ENCODE measurements at regions not wholly inside any gene's neighbourhood (a gene's known extent, or its start where the extent isn't known, plus 50 kb on each side); places are given as distances from the start of the nearest gene placed in this dataset.

- no peak for DNase-seq
Observed at GRCh38 chr3:65231544-65231943, 543.7 kb upstream of the ADAMTS9 start.

- no peak for DNase-seq
Observed at GRCh38 chr3:65230261-65231139, 542.7 kb upstream of the ADAMTS9 start.

- DNase-seq: no peak
Observed at GRCh38 chr3:65226287-65226686, 538.5 kb upstream of the ADAMTS9 start.

GRCh38 chr3:65210026-65210814, 522.4 kb upstream of the ADAMTS9 start:
- DNase-seq: no peak

- no peak for DNase-seq
Observed at GRCh38 chr3:65202395-65202794, 514.6 kb upstream of the ADAMTS9 start.

- DNase-seq: no peak
Observed at GRCh38 chr3:65201926-65202325, 514.1 kb upstream of the ADAMTS9 start.

- no peak for DNase-seq
Observed at GRCh38 chr3:65200310-65200970, 512.6 kb upstream of the ADAMTS9 start.

- no peak for DNase-seq
Observed at GRCh38 chr3:65196663-65197062, 508.9 kb upstream of the ADAMTS9 start.

GRCh38 chr3:65195211-65196006, 507.6 kb upstream of the ADAMTS9 start:
- DNase-seq: no peak

- DNase-seq: no peak
Observed at GRCh38 chr3:65194744-65195143, 506.9 kb upstream of the ADAMTS9 start.

- DNase-seq: no peak
Observed at GRCh38 chr3:65194047-65194714, 506.4 kb upstream of the ADAMTS9 start.

GRCh38 chr3:65193531-65193930, 505.7 kb upstream of the ADAMTS9 start:
- DNase-seq: no peak

- DNase-seq: no peak
Observed at GRCh38 chr3:65190111-65190510, 502.3 kb upstream of the ADAMTS9 start.

- no peak for DNase-seq
Observed at GRCh38 chr3:65186268-65186667, 498.5 kb upstream of the ADAMTS9 start.

GRCh38 chr3:65182682-65183081, 494.9 kb upstream of the ADAMTS9 start:
- DNase-seq: no peak

GRCh38 chr3:65182085-65182484, 494.3 kb upstream of the ADAMTS9 start:
- no peak for DNase-seq

GRCh38 chr3:65181391-65181871, 493.6 kb upstream of the ADAMTS9 start:
- peak in 6 of 14 donors; percentile 1 to 10 (median 4) for DNase-seq

- no peak for DNase-seq
Observed at GRCh38 chr3:65178703-65179102, 490.9 kb upstream of the ADAMTS9 start.

GRCh38 chr3:65177960-65178376, 490.2 kb upstream of the ADAMTS9 start:
- DNase-seq: no peak

- DNase-seq: no peak
Observed at GRCh38 chr3:65174713-65175112, 486.9 kb upstream of the ADAMTS9 start.

- no peak for DNase-seq
Observed at GRCh38 chr3:65173841-65174240, 486.0 kb upstream of the ADAMTS9 start.

Data from C1 segment of cervical spinal cord (tissue), 14 donors.